ENCODE measurements at regions not wholly inside any gene's neighbourhood (a gene's known extent, or its start where the extent isn't known, plus 50 kb on each side); places are given as distances from the start of the nearest gene placed in this dataset.

DNA sequence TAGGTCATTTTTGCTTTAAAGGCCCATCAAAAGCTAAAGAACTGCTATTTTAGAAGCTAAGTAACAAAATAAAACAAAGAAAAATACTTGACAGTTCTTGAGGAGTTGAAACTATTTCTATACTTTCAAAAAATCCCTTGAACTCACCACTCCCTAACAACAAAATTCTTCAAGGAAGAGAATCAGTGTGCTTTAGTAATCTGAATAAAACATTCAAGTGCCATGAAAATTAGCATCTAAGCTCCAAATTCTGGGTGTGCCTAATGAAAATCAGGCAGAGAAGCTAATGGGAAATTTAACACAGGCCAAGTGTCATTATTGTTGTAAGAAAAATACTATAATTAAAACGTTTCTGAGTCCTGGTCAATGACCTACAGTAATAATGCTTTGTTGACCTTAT lies 456.3 kb downstream of the ZEB2 start:
- TF ChIP-seq, protein P1, sequence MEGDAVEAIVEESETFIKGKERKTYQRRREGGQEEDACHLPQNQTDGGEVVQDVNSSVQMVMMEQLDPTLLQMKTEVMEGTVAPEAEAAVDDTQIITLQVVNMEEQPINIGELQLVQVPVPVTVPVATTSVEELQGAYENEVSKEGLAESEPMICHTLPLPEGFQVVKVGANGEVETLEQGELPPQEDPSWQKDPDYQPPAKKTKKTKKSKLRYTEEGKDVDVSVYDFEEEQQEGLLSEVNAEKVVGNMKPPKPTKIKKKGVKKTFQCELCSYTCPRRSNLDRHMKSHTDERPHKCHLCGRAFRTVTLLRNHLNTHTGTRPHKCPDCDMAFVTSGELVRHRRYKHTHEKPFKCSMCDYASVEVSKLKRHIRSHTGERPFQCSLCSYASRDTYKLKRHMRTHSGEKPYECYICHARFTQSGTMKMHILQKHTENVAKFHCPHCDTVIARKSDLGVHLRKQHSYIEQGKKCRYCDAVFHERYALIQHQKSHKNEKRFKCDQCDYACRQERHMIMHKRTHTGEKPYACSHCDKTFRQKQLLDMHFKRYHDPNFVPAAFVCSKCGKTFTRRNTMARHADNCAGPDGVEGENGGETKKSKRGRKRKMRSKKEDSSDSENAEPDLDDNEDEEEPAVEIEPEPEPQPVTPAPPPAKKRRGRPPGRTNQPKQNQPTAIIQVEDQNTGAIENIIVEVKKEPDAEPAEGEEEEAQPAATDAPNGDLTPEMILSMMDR (IDR thresholded peaks at IDR 0.05; ENCODE audit: borderline replicate concordance, control extremely low read depth, extremely low read depth, insufficient read depth, missing control alignments), result no peak
- DNase-seq (ENCODE audit: low spot score), result no peak
- in situ Hi-C loops (cut with MboI; ENCODE audit: low sequenced_read_pairs, unreplicated experiment), result no loop called here

DNA sequence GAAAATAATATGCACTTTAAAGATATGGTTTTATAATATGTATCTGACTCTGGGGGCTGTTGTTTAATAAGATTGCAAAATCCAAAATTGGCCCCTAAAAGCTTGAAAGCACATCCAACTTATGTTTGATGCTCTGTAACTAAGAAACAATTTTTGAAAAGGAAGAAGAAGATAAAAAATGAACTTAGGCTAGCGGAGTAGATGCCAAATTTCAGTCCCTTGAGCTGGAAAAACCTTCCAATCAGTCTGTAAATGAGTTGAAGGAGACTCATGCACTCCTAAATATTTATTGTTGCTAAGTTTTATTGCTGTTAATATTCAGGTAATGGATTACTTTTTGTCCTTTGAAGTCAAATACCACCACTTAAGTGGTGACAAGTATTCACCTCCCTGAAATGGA lies 465.0 kb downstream of the ZEB2 start:
- DNase-seq (ENCODE audit: low spot score), result no peak
- TF ChIP-seq, protein P1 (IDR thresholded peaks at IDR 0.05; ENCODE audit: borderline replicate concordance, control extremely low read depth, extremely low read depth, insufficient read depth, missing control alignments), result no peak
- in situ Hi-C loops (cut with MboI; ENCODE audit: low sequenced_read_pairs, unreplicated experiment), result no loop called here

DNA sequence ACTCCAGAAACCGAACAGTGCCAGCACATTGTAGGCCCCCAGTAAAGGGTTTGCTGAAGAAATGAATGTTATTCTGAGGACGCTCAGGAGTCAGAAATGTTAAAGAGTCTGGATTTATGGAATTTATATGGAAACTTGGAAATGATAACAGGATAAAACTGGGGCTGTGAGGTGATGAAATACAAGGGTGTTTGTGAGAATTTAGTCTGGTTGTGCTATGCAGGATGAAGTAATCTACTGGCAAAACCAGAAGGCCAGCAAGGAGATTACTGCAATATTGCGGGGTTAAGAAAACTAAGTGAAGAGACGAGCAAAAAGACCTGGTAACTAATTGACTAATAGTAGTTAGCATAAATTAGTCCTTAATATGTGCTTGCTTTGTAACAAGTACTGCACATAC lies 467.8 kb downstream of the ZEB2 start:
- no peak for DNase-seq (ENCODE audit: low spot score)
- in situ Hi-C loops (cut with MboI; ENCODE audit: low sequenced_read_pairs, unreplicated experiment), result no loop called here
- TF ChIP-seq, protein P1 (IDR thresholded peaks at IDR 0.05; ENCODE audit: borderline replicate concordance, control extremely low read depth, extremely low read depth, insufficient read depth, missing control alignments), result no peak

DNA sequence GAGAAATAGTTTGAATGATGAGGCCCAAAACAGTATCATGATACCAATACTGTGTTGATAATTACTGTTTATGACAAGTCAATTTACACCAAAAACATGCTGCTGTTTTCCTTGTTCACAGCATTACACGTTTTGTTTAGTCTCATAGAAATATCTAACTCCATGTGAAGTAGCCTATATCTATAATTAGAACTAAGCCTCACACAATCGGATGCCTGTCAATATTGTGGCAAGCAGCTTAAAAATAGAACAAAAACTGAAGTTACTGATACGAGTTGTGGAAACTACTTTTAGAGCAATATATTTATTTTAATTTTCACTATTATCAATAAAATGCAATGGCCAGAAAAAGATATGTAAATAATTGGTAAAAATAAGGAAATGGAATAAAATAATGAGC lies 470.8 kb downstream of the ZEB2 start:
- in situ Hi-C loops (cut with MboI; ENCODE audit: low sequenced_read_pairs, unreplicated experiment), result no loop called here
- no peak for DNase-seq (ENCODE audit: low spot score)
- TF ChIP-seq, protein P1 (IDR thresholded peaks at IDR 0.05; ENCODE audit: borderline replicate concordance, control extremely low read depth, extremely low read depth, insufficient read depth, missing control alignments), result no peak

DNA sequence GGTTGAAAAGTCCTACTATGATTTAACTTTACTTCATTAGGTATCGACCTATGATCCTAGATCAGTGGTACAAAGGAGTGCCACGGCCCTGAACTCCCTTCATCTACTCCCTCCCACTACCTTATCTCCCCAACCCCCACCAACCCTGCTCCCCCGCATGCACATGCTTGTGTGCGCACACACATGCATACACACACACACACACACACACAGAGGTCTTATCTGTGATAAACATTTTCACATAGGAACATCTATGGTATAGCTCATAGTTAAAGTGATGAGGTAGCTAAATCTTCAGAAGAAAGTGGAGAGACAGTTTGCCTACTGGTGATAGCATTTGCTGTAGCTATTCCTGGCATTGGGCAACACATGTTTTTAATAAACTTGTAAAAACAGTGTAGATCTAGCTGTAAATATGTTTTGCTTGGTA lies 471.3 kb downstream of the ZEB2 start:
- TF ChIP-seq, protein P1 (IDR thresholded peaks at IDR 0.05; ENCODE audit: borderline replicate concordance, control extremely low read depth, extremely low read depth, insufficient read depth, missing control alignments), result no peak
- in situ Hi-C loops (cut with MboI; ENCODE audit: low sequenced_read_pairs, unreplicated experiment), result no loop called here
- no peak for DNase-seq (ENCODE audit: low spot score)

DNA sequence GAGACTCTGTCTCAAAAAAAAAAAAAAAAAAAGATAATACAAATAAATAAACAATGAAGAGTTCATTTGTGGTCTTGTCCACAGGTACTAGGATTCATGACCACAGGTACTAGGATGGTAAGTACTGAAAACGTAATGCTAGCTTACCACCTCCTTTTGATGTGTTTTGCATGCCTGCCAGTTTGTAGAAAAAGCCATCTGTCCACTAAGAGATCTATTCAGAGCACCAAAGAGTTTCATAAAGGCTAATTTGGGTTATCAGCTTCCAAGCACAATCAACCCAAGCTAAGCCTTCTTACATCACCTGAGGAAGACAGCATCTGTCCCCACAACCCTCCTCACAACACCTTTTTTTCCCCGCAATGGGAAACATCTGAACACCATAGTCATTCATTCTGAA lies 477.2 kb downstream of the ZEB2 start:
- TF ChIP-seq, protein P1 (IDR thresholded peaks at IDR 0.05; ENCODE audit: borderline replicate concordance, control extremely low read depth, extremely low read depth, insufficient read depth, missing control alignments), result no peak
- in situ Hi-C loops (cut with MboI; ENCODE audit: low sequenced_read_pairs, unreplicated experiment), result no loop called here
- no peak for DNase-seq (ENCODE audit: low spot score)

DNA sequence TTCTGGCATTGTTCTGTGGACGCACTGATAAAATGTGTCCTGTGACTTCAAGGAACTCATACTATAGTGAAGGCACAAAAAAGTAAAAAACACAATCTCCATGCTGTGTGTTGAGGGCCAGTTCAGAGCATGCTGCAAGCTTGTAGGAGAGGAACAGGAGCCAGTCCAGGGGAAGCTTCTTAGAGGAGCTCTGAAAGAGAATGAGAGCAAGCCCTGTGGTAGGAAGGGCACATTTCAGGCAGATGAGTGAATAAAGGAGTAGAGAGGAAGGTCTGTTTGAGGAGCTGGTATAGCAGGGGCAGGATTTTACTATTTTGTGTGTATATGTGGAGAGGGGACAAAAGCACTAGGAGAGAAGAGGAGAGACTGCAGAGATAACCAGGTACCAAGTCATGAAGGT lies 478.3 kb downstream of the ZEB2 start:
- in situ Hi-C loops (cut with MboI; ENCODE audit: low sequenced_read_pairs, unreplicated experiment), result no loop called here

More for the DNA sequence above, 478.3 kb downstream of the ZEB2 start:
- DNase-seq (ENCODE audit: low spot score), result no peak
- TF ChIP-seq, protein P1 (IDR thresholded peaks at IDR 0.05; ENCODE audit: borderline replicate concordance, control extremely low read depth, extremely low read depth, insufficient read depth, missing control alignments), result no peak
